Endothelial cell (in vitro differentiated cells): ENCODE measurements at regions not wholly inside any gene's neighbourhood (a gene's known extent, or its start where the extent isn't known, plus 50 kb on each side); places are given as distances from the start of the nearest gene placed in this dataset.

Experiments used
- DNase-seq: peaks from one replicate; pipeline ENCODE4 v3.0.0; 2021; ENCODE audit warnings: low spot score
- H3K27ac Mint-ChIP-seq: one replicate; pipeline ENCODE4 v1.8.0; 2021; ENCODE audit warnings: mixed read lengths, inconsistent platforms; ENCODE audit not compliant: unreplicated experiment
- H3K27me3 Mint-ChIP-seq: one replicate; pipeline ENCODE4 v1.8.0; 2021; ENCODE audit warnings: mild to moderate bottlenecking, moderate library complexity, mixed read lengths, inconsistent platforms; ENCODE audit not compliant: unreplicated experiment
- H3K36me3 Mint-ChIP-seq: one replicate; pipeline ENCODE4 v1.8.0; 2021; ENCODE audit warnings: mild to moderate bottlenecking, low read depth, mixed read lengths, inconsistent platforms; ENCODE audit not compliant: unreplicated experiment
- H3K4me1 Mint-ChIP-seq: one replicate; pipeline ENCODE4 v1.8.0; 2021; ENCODE audit warnings: mild to moderate bottlenecking, mixed read lengths, inconsistent platforms; ENCODE audit not compliant: unreplicated experiment
- H3K4me3 Mint-ChIP-seq: one replicate; pipeline ENCODE4 v1.8.0; 2021; ENCODE audit warnings: mild to moderate bottlenecking, mixed read lengths, inconsistent platforms; ENCODE audit not compliant: unreplicated experiment
- H3K9me3 Mint-ChIP-seq: one replicate; pipeline ENCODE4 v1.8.0; 2021; ENCODE audit warnings: mixed read lengths, inconsistent platforms; ENCODE audit not compliant: unreplicated experiment
- TF ChIP-seq, protein P1 (sequence below): fragments of 200-600 bp; sonication (generic); IDR thresholded peaks from one replicate; pipeline ENCODE4 v1.5.0; 2021; ENCODE audit warnings: antibody characterized with exemption; ENCODE audit not compliant: unreplicated experiment

- Mint-ChIP-seq H3K27ac (no peak overlapping the region), H3K36me3 (no peaks in the 10 kb centered on the region), H3K4me3 (no peak overlapping the region), H3K4me1 (no peaks in the 10 kb centered on the region), H3K9me3 (no peaks in the 10 kb centered on the region), H3K27me3 (no peaks in the 10 kb centered on the region)
- DNase-seq, result no peak
- TF ChIP-seq, protein P1, sequence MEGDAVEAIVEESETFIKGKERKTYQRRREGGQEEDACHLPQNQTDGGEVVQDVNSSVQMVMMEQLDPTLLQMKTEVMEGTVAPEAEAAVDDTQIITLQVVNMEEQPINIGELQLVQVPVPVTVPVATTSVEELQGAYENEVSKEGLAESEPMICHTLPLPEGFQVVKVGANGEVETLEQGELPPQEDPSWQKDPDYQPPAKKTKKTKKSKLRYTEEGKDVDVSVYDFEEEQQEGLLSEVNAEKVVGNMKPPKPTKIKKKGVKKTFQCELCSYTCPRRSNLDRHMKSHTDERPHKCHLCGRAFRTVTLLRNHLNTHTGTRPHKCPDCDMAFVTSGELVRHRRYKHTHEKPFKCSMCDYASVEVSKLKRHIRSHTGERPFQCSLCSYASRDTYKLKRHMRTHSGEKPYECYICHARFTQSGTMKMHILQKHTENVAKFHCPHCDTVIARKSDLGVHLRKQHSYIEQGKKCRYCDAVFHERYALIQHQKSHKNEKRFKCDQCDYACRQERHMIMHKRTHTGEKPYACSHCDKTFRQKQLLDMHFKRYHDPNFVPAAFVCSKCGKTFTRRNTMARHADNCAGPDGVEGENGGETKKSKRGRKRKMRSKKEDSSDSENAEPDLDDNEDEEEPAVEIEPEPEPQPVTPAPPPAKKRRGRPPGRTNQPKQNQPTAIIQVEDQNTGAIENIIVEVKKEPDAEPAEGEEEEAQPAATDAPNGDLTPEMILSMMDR, result no peak
Observed at GRCh38 chr10:55191236-55191860, 390.3 kb upstream of the PCDH15 start.

DNA sequence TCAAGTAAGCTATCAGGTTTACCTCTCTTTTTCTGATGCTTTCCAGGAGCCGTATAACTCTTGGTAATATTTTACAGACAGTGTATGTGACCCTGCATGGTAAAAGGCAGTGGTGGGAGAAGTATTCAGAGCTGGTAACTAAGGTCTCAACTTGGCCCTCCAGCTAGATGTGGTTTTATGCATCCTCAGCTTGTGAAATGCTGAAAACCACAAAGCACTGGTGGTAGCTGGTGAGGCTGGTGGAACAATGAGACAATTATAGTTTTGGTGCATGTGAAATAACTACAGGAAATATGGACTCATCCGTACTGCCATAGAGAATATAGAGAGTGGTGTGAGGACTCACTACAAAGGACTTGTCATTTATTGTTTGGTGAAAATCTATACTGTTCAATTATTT, 383.0 kb upstream of the PCDH15 start:
- TF ChIP-seq, protein P1, result no peak
- no peaks in the 10 kb centered on the region for H3K36me3 Mint-ChIP-seq
- no peaks in the 10 kb centered on the region for H3K4me1 Mint-ChIP-seq
- H3K27ac Mint-ChIP-seq, result no peak overlapping the region
- no peaks in the 10 kb centered on the region for H3K27me3 Mint-ChIP-seq
- H3K9me3 Mint-ChIP-seq, result no peaks in the 10 kb centered on the region
- no peak for DNase-seq
- H3K4me3 Mint-ChIP-seq, result no peak overlapping the region

DNA sequence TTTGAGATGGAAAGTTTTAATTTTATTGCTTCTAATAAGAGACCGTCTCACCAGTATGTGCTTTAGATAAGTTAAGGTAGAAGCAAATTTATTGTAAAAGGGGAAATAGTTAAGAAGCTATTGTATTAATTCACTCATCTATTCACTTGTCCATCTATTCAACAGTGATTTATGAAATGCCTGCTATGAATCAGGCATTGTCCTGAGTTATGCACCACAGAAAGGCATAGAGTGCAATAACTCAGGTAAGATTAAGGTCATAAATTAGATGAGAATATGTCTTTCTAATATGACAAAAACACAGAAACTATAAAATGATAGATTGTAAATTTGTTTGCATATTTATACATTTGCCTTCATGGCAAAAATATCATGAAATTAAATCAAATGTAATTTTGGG, 379.3 kb upstream of the PCDH15 start:
- H3K9me3 Mint-ChIP-seq, result no peaks in the 10 kb centered on the region
- TF ChIP-seq, protein P1, result no peak
- H3K4me1 Mint-ChIP-seq, result no peaks in the 10 kb centered on the region
- H3K36me3 Mint-ChIP-seq, result no peaks in the 10 kb centered on the region
- no peak overlapping the region for H3K27ac Mint-ChIP-seq
- no peak overlapping the region for H3K4me3 Mint-ChIP-seq
- DNase-seq, result no peak
- peaks cover 1% of the 10 kb centered on the region for H3K27me3 Mint-ChIP-seq

DNA sequence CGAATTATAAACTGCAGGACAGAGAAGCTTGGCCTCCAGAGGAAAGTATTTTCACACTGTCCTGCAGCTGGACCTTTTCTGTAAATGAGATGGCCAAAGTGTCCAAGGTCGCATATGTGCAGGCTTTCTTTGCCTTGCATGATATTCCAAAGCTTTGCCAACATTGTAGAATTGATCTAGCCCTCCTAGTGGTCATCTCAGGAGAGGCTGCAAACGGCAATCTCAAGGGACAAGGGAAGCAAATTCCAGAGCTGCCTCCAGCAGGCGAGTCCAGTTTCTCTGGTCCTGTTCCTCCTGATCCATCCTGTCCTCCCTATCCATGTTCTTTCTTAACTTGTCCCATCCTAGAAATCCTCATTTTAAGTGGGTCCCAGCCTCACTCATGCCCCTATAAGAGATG, 373.4 kb upstream of the PCDH15 start:
- Mint-ChIP-seq H3K36me3 (no peaks in the 10 kb centered on the region), H3K4me3 (no peak overlapping the region), H3K27me3 (peaks cover 1% of the 10 kb centered on the region), H3K27ac (no peak overlapping the region), H3K9me3 (no peaks in the 10 kb centered on the region), H3K4me1 (no peaks in the 10 kb centered on the region)
- TF ChIP-seq, protein P1, result no peak
- no peak for DNase-seq

- Mint-ChIP-seq H3K36me3 (no peaks in the 10 kb centered on the region), H3K4me1 (no peaks in the 10 kb centered on the region), H3K27ac (no peak overlapping the region), H3K27me3 (no peaks in the 10 kb centered on the region), H3K9me3 (no peaks in the 10 kb centered on the region), H3K4me3 (no peak overlapping the region)
- no peak for DNase-seq
- TF ChIP-seq, protein P1, result no peak
Observed at GRCh38 chr10:55169493-55169892, 368.5 kb upstream of the PCDH15 start.
